GM18511 (cell line): ENCODE measurements at regions not wholly inside any gene's neighbourhood (a gene's known extent, or its start where the extent isn't known, plus 50 kb on each side); places are given as distances from the start of the nearest gene placed in this dataset.
A peak's percentile ranks its signal among the peaks of the same experiment; 100 is the strongest.
"Not testable (repeated sequence)": the region's sequence is repeated elsewhere in the genome, so short reads cannot be mapped to it uniquely, and the experiment has no call there.

ENCODE experiments used
- ATAC-seq: cut with Tn5 transposase; IDR thresholded peaks from one replicate; pipeline ENCODE4 v1.9.1; 2021; ENCODE audit warnings: mild to moderate bottlenecking, moderate library complexity; ENCODE audit not compliant: unreplicated experiment

- peak; percentile 55 for ATAC-seq
Observed at GRCh38 chr6:137313928-137314855, 95.0 kb upstream of the IFNGR1 start.

GRCh38 chr6:137313211-137313610, 94.0 kb upstream of the IFNGR1 start:
- no peak for ATAC-seq

GRCh38 chr6:137311940-137312339, 92.8 kb upstream of the IFNGR1 start:
- no peak for ATAC-seq

- no peak for ATAC-seq
Observed at GRCh38 chr6:137309078-137309762, 90.0 kb upstream of the IFNGR1 start.

GRCh38 chr6:137307163-137307854, 88.1 kb upstream of the IFNGR1 start:
- ATAC-seq = no peak

- ATAC-seq = no peak
Observed at GRCh38 chr6:137305691-137306090, 86.5 kb upstream of the IFNGR1 start.

- ATAC-seq = no peak
Observed at GRCh38 chr6:137304020-137304780, 85.0 kb upstream of the IFNGR1 start.

- no peak for ATAC-seq
Observed at GRCh38 chr6:137303441-137303840, 84.3 kb upstream of the IFNGR1 start.

- ATAC-seq = no peak
Observed at GRCh38 chr6:137299681-137300080, 80.5 kb upstream of the IFNGR1 start.

- no peak for ATAC-seq
Observed at GRCh38 chr6:137297887-137298286, 78.7 kb upstream of the IFNGR1 start.

- not testable (repeated sequence) for ATAC-seq
Observed at GRCh38 chr6:137292326-137292725, 73.1 kb upstream of the IFNGR1 start.

GRCh38 chr6:137291441-137291840, 72.3 kb upstream of the IFNGR1 start:
- ATAC-seq = no peak

- ATAC-seq = no peak
Observed at GRCh38 chr6:137290601-137291261, 71.5 kb upstream of the IFNGR1 start.

GRCh38 chr6:137286916-137287315, 67.7 kb upstream of the IFNGR1 start:
- ATAC-seq = no peak

- no peak for ATAC-seq
Observed at GRCh38 chr6:137286368-137286767, 67.2 kb upstream of the IFNGR1 start.

GRCh38 chr6:137284811-137285110, 65.6 kb upstream of the IFNGR1 start:
- ATAC-seq = no peak

- ATAC-seq = peak; percentile 88
Observed at GRCh38 chr6:137283940-137284810, 65.0 kb upstream of the IFNGR1 start.

- no peak for ATAC-seq
Observed at GRCh38 chr6:137283080-137283479, 63.9 kb upstream of the IFNGR1 start.

- ATAC-seq = no peak
Observed at GRCh38 chr6:137282254-137282653, 63.1 kb upstream of the IFNGR1 start.
